Esophagus squamous epithelium (tissue), 4 donors: ENCODE measurements at regions not wholly inside any gene's neighbourhood (a gene's known extent, or its start where the extent isn't known, plus 50 kb on each side); places are given as distances from the start of the nearest gene placed in this dataset.

Experiments used
- CTCF ChIP-seq, 6 experiments: fragments of 450-650 bp in 4 of 6; fragments of 200-600 bp in 2 of 6; sonication (generic) in 2 of 6; IDR thresholded peaks; one replicate each; pipeline ENCODE4 v1.5.1; 2016 to 2019; ENCODE audit warnings: antibody characterized with exemption in 6 of 6, mild to moderate bottlenecking in 4 of 6, moderate library complexity in 4 of 6
- POLR2A ChIP-seq, 4 donors: fragments of 450-650 bp; IDR thresholded peaks; one replicate each; pipeline ENCODE4 v1.6.1; 2017; ENCODE audit warnings: antibody characterized with exemption in 4 of 4, mild to moderate bottlenecking in 4 of 4, moderate library complexity in 3 of 4

- TF ChIP-seq CTCF (IDR thresholded peaks at IDR 0.05) (no peak), POLR2A (IDR thresholded peaks at IDR 0.05) (no peak)
Observed at GRCh38 chr13:81051873-81052272, 710.9 kb upstream of the SPRY2 start.
